BJ (cell line): ENCODE measurements at regions not wholly inside any gene's neighbourhood (a gene's known extent, or its start where the extent isn't known, plus 50 kb on each side); places are given as distances from the start of the nearest gene placed in this dataset.
"Not testable (repeated sequence)": the region's sequence is repeated elsewhere in the genome, so short reads cannot be mapped to it uniquely, and the experiment has no call there.

Experiments
- CTCF ChIA-PET: fragments of 350-600 bp; formaldehyde crosslinking; extraction: SDS; loops from one replicate; lab custom pipeline; 2021; ENCODE audit warnings: antibody characterized with exemption, inconsistent platforms; lab: Yijun Ruan, JAX
- POLR2A ChIA-PET: fragments of 300-600 bp; sonication (Branson Sonifier 250); formaldehyde crosslinking; extraction: SDS; loops from one replicate; lab custom pipeline; 2021; ENCODE audit warnings: antibody characterized with exemption; lab: Charles Lee
- DNase-seq: peaks from one replicate; pipeline ENCODE4 v3.0.0-alpha.2; 2011; ENCODE audit warnings: low read depth
- H3K27me3 ChIP-seq: 2 replicates; pipeline ENCODE4 v1.6.0; 2011; ENCODE audit warnings: low read length; ENCODE audit not compliant: control insufficient read depth, insufficient read depth
- H3K36me3 ChIP-seq: 2 replicates; pipeline ENCODE4 v1.5.1; 2011; ENCODE audit warnings: low read length; ENCODE audit not compliant: control insufficient read depth, insufficient read depth
- H3K4me3 ChIP-seq: 2 replicates; pipeline ENCODE4 v1.5.1; 2011; ENCODE audit warnings: low read depth, mild to moderate bottlenecking, control low read depth, low read length
- TF ChIP-seq, protein P1 (sequence below): IDR thresholded peaks from 2 replicates; pipeline ENCODE4 v1.5.1; 2011; ENCODE audit warnings: low read depth, mild to moderate bottlenecking, control low read depth, inconsistent platforms, low read length, moderate library complexity; ENCODE audit not compliant: insufficient read depth

GRCh38 chr3:177802151-177802900, 605.0 kb upstream of the TBL1XR1 start:
- no peak for DNase-seq
- TF ChIP-seq, protein P1, sequence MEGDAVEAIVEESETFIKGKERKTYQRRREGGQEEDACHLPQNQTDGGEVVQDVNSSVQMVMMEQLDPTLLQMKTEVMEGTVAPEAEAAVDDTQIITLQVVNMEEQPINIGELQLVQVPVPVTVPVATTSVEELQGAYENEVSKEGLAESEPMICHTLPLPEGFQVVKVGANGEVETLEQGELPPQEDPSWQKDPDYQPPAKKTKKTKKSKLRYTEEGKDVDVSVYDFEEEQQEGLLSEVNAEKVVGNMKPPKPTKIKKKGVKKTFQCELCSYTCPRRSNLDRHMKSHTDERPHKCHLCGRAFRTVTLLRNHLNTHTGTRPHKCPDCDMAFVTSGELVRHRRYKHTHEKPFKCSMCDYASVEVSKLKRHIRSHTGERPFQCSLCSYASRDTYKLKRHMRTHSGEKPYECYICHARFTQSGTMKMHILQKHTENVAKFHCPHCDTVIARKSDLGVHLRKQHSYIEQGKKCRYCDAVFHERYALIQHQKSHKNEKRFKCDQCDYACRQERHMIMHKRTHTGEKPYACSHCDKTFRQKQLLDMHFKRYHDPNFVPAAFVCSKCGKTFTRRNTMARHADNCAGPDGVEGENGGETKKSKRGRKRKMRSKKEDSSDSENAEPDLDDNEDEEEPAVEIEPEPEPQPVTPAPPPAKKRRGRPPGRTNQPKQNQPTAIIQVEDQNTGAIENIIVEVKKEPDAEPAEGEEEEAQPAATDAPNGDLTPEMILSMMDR: no peak
- ChIA-PET POLR2A (no interaction called here), CTCF (no interaction called here)
- no peaks in the 10 kb centered on the region for H3K27me3 ChIP-seq
- no peaks in the 10 kb centered on the region for H3K36me3 ChIP-seq
- no peak overlapping the region for H3K4me3 ChIP-seq

- no peak for DNase-seq
- POLR2A ChIA-PET: no interaction called here
- CTCF ChIA-PET: no interaction called here
- TF ChIP-seq, protein P1: no peak
- Histone ChIP-seq H3K4me3 (no peak overlapping the region), H3K36me3 (no peaks in the 10 kb centered on the region), H3K27me3 (no peaks in the 10 kb centered on the region)
Measured at GRCh38 chr3:177803500-177803899, 606.2 kb upstream of the TBL1XR1 start.

- Histone ChIP-seq H3K36me3 (no peaks in the 10 kb centered on the region), H3K27me3 (no peaks in the 10 kb centered on the region), H3K4me3 (no peak overlapping the region)
- ChIA-PET CTCF (no interaction called here), POLR2A (no interaction called here)
- TF ChIP-seq, protein P1: no peak
- no peak for DNase-seq
Measured at GRCh38 chr3:177804032-177804431, 606.8 kb upstream of the TBL1XR1 start.

DNA sequence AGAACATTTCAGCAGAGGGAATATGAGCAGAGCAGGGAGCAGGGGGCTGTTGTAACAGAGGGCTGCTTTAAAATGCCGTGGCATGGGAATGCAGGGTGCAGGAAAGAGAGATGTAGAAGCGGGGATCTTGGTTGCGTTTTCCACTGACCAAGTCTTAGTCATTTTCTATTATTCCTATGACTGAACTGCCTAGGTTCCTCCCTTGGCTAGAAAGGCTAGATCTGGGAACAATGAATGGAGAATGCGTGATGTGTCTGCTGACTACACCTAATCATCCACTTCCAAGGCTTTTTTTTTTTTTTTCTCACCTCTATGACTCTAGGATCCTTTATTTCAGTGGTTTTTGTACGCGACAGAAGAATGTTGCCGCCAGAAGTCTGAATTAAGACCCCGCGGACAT, 607.4 kb upstream of the TBL1XR1 start:
- no peaks in the 10 kb centered on the region for H3K36me3 ChIP-seq
- POLR2A ChIA-PET: no interaction called here
- CTCF ChIA-PET: no interaction called here

DNA sequence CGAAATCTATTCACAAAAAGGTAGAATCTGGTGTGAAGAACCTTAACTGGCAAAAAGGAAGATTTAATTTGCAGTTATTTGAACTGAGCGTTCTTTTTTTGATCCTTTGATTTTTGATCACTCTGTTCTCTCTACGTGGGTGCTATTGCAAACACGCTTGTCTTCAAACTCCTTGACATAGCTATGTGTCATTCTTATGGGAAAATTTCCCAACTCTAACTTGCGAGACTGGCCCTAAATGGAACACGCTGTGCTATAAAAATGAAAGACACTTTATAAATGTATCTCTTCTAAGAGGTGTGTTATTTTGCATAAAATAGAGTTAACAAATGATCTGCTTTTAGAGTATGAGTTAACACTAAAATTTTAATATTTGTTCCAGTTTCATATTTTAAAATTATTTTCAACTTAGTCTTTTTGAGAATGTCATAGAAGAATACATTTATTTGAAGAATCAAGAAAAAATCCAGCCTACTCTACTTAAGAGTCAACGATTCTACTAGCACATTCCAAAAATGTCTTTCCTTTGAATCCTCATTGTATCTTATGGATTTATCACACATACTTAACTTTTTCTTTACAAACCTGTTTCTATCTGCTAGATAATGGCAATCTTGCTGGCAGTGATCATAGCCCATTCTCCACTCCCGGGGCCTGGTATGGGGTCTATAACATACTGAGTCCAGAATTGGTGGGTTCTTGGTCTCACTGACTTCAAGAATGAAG, 610.0 kb upstream of the TBL1XR1 start:
- Histone ChIP-seq H3K4me3 (no peak overlapping the region), H3K27me3 (no peaks in the 10 kb centered on the region), H3K36me3 (no peaks in the 10 kb centered on the region)
- ChIA-PET POLR2A (no interaction called here), CTCF (interaction anchor here (0.7 kb wide), 1 partner anchor 167 kb away, joined by 3 read pairs; no protein-coding TSS in a partner anchor)
- TF ChIP-seq, protein P1: no peak
- no peak for DNase-seq

More for the DNA sequence above, 607.4 kb upstream of the TBL1XR1 start:
- DNase-seq: no peak
- Histone ChIP-seq H3K4me3 (no peak overlapping the region), H3K27me3 (no peaks in the 10 kb centered on the region)
- TF ChIP-seq, protein P1: no peak

GRCh38 chr3:177808928-177809478, 611.7 kb upstream of the TBL1XR1 start:
- DNase-seq, POLR2A ChIA-PET, H3K27me3 ChIP-seq, H3K36me3 ChIP-seq, H3K4me3 ChIP-seq: not testable (repeated sequence)
- CTCF ChIA-PET: interaction anchor here (0.6 to 1.2 kb wide), 2 partner anchors 11 to 35 kb away, joined by 3 read pairs; no protein-coding TSS in a partner anchor
